ENCODE measurements at regions not wholly inside any gene's neighbourhood (a gene's known extent, or its start where the extent isn't known, plus 50 kb on each side); places are given as distances from the start of the nearest gene placed in this dataset.

GRCh38 chr5:158147227-158147626, 288.3 kb upstream of the CLINT1 start:
- TF ChIP-seq, protein P1, sequence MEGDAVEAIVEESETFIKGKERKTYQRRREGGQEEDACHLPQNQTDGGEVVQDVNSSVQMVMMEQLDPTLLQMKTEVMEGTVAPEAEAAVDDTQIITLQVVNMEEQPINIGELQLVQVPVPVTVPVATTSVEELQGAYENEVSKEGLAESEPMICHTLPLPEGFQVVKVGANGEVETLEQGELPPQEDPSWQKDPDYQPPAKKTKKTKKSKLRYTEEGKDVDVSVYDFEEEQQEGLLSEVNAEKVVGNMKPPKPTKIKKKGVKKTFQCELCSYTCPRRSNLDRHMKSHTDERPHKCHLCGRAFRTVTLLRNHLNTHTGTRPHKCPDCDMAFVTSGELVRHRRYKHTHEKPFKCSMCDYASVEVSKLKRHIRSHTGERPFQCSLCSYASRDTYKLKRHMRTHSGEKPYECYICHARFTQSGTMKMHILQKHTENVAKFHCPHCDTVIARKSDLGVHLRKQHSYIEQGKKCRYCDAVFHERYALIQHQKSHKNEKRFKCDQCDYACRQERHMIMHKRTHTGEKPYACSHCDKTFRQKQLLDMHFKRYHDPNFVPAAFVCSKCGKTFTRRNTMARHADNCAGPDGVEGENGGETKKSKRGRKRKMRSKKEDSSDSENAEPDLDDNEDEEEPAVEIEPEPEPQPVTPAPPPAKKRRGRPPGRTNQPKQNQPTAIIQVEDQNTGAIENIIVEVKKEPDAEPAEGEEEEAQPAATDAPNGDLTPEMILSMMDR (IDR thresholded peaks at IDR 0.05), result no peak
- no peak for TF ChIP-seq POLR2A (IDR thresholded peaks at IDR 0.05)
